NK-92 treated with Interleukin-12 subunit alpha and Interleukin-12 subunit beta, amount 100 ng/mL, for 24 hours (cell line): ENCODE measurements at regions not wholly inside any gene's neighbourhood (a gene's known extent, or its start where the extent isn't known, plus 50 kb on each side); places are given as distances from the start of the nearest gene placed in this dataset.
"Not testable (repeated sequence)": the region's sequence is repeated elsewhere in the genome, so short reads cannot be mapped to it uniquely, and the experiment has no call there.

Experiments used
- DNase-seq: peaks from one replicate; lab custom pipeline; 2025; lab: John Stamatoyannopoulos, UW

DNA sequence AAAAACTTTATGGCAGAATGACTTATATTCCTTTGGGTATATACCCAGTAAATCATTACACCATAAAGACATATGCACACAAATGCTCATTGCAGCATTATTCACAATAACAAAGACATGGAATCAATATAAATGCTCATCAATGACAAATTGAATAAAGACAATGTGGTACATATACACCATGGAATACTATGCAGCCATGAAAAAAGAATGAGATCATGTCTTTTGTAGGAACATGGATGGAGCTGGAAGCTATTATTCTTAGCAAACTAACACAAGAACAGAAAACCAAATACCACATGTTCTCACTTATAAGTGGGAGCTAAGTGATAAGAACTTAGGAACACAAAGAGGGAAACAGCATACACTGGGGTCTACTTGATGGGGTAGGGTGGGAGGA is 321.7 kb downstream of the ZNF674 start:
- not testable (repeated sequence) for DNase-seq

DNA sequence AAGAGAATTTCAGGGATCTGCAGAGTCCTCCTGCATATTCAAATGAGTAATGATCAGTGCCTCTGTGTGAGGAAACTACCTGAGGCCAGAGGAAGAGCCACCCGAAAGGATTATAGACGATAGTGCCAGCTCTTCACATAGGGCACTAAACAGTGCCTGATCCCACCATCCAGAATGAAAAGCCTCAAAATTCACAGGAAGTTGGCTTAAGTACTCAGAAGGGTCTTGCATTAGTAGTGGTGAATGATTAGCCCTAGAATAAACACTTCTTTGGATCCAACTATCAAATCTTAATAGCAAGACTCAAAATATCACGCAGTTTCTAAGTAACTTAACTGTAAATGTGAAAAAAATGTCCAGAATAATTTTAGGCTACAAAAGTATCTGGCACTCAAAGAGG is 324.4 kb downstream of the ZNF674 start:
- DNase-seq, result no peak

DNA sequence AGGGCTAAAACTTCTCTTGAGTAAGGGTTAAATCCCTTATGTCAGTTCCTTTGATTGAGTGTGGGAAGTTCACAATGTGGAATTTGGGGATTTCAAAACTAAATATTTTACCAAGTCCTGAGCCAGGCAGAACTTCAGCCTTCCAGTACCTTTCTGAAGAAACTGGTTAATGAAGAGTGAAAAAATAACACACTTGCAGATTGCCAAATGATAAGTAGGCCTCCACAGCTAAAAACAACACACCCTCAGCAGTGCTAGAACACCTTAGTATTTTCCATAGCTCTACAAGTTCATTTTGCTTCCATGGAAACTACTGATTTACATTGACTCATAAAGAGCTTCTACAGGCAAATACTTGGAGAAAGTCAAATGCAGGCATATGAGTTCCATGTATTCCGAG is 326.8 kb downstream of the ZNF674 start:
- no peak for DNase-seq

DNA sequence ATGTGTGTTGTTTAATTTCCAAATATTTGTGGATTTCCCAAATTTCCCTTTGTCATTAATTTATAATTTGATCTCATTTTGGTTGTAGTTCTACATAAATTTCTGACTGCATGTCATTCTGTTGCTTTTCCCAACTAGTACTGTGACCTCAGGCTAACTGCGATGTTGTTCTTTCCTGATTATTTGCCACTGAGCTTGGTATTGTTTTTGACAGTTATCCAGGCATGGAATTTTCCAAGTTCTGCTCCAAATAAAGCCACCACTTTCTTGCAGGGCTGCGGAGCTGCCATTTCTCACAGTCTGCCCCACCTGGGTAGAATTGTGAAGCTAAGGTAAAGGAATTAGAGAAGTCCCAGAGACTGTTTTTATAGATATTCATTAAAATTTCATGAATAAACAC is 328.8 kb downstream of the ZNF674 start:
- DNase-seq, result no peak

DNA sequence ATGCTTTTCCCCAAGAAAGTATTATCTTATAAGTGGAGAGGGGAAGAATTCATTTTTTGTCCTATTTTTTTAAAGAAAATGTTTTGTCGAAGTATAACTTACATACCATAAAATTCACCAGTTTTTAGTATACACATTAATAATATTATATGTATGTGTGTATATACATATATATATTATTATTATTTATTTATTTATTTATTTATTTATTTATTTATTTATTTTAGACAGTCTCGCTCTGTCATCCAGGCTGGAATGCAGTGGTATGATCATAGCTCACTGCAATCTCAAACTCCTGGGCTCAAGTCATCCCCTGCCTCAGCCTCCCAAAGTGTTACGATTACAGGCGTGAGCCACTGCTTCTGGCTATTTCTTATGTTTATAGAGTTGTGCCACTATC is 334.1 kb downstream of the ZNF674 start:
- DNase-seq, result no peak

DNA sequence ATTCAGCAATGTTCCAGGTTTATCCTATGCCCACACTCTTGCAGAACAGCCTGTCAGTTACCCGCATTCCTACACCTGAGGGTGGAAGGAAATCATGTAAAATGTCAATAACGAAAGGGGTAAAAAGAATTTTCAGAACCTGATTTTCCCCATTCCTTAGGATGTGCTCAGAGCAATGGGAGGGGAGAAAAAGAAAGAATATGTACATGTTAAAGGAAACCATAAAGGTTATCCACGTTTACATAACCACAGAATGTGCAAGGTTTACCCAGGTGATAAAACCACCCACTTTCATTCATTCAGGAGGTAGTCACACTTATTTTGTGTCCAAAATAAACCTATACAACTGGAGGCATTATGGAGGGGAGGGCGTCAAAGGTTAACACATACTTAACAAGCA is 335.5 kb downstream of the ZNF674 start:
- no peak for DNase-seq

DNA sequence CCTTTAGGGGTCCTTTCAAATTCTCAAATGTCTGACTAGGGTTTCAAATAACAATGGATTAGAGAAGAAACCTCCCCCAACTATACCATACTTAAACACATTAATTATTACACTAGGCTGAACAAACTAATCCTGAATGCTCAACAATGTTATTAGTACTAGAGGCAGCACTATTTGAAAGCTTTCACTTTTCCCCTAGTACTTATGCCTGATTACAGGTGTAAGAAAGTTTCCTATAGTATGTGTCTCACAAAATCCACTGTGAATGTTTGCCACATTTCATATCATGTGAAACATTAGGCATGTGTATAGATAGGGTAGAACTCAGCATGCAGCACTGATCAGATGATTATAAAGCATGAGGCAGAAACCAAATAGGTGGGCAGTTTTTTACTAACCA is 336.2 kb downstream of the ZNF674 start:
- DNase-seq, result no peak

DNA sequence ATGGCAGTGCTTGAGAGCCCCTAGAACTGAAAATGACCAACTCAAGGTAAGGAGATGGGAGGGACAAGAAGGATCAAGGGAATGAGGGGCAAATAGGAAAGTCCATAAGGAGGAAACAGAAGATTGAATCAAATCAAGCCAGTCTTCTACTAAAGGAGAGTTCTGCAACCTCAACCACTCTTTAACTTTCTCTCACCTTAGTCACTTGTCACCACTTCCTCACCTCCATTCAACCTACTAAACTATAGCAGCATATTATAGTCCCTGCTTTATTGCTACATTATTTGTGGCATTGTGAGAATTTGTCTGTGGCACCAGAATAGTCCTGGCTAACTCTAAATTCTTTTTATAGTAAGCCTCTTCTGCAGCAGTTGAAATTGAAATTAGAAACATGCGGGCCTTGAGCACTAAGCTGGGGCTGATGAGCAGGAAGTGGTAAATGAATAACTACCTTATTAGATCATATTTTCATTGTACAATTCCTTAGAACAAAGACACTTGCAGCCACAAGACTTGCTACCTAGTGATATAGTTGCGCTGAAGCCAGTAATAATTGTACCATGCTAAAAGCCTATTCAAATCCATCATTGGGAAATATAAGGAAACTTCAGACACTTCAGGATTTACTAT is 336.9 kb downstream of the ZNF674 start:
- DNase-seq, result no peak

DNA sequence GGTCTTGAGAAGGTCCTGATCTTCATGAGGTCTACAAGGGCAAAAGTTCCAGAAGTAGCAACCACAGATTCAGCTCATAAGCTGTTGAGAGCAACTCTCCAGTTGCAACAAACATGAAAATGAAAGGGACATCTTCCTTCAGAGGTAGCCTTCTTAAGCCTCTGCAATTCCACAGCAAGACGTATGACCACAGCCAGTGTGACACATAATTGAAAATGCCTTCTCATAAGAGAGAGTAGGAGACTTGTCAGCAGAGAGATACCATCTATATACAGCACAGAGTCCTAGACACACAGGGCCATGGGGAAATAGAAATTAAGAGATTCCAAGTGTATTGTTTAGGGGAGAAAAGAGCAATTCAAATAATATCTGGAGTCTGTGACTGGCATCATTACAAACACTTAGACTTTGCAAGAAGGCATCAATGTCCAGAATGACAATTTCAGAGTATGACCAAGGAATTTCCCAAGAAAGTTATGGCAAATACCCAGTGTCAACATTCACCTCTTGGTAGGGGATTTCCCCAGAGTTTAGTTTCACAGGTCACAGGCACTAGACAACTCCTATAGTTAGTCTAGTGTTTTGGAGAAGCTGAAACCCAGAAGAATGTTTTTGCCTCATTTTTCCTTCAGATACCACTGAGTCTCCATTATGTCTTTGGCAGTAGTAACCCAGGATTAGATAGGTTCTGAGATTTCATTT is 340.3 kb downstream of the ZNF674 start:
- no peak for DNase-seq

DNA sequence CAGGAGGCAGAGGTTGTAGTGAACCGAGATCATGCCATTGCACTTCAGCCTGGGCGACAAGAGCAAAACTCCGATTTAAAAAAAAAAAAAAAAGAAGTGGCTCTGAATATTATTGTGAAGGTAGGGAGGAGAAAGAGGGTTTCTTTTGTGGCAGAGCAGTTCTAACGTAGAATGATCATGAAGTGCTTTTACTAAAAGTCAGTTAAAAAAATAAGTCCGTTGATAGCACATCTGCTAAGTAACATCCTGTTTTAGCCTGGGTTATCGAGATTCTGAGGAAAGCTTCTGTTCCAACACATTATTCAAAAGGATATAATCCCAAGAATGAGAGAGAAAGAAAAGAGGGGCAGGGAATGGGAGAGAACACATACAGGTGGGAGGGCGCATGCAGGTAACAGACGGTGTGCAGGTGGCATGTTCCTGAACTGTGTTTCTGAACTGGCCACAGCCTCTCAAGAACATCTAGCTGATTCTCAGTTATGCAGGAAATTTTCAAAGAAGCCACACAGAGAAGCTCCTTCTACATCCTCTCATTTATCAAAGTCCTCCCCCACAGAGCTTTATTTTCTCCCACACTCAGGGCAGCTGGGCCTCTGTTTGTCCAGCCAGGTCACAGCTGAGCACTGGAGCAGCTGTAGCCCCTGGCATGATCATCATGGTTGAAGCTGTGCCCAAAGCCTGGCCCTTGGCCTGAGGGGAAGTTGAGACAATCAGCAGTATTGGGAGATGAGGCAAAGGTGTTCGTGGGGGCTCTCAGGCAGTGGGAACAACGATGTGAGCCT is 342.3 kb downstream of the ZNF674 start:
- no peak for DNase-seq

DNA sequence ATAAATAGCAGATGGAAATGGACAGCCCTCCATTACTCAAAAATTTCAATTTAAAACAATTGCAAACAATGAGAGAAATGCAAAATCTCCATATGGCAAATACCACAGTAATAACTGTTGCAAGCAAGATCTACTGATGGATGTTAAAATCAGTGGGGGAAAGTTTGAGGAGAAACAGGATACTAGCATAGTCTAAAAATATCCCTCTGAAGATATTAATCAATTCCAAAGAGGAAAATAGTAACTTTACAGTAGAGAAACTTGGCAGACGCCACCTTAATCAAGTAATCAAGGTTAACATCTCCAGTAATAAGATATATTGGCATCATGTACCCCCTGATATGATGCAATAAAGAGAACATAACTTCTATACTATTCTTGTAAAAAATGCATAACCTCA is 344.8 kb downstream of the ZNF674 start:
- no peak for DNase-seq

DNA sequence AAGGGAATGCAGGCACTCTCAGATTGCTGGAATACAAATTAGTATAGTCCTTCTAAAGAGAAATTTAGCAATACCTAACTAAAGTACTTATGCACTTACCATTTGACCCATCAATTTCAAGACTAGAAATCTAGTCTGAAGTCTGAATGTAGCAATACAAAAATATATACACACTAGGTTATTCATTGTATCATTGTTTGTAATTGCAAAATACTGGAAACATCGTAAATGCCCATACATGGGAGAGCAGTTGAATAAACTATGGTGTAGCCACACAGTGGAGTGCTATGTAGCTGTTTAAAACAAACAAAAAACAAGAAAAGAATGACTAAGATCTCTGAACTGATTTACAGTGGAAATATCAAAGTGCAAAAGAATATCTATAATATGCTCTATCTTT is 346.4 kb downstream of the ZNF674 start:
- no peak for DNase-seq

DNA sequence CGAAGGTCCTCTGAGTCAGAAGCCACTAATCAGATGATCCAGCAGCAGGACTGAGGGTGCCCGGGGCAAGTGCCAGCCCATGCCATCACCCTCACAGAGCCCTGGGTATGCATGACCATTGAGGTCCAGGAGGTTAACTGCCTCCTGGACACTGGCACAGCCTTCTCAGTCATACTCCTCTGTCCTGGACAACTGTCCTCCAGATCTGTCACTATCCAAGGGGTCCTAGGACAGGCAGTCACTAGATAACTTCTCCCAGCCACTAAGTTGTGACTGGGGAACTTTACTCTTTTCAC is 358.5 kb downstream of the ZNF674 start:
- DNase-seq, result not testable (repeated sequence)

DNA sequence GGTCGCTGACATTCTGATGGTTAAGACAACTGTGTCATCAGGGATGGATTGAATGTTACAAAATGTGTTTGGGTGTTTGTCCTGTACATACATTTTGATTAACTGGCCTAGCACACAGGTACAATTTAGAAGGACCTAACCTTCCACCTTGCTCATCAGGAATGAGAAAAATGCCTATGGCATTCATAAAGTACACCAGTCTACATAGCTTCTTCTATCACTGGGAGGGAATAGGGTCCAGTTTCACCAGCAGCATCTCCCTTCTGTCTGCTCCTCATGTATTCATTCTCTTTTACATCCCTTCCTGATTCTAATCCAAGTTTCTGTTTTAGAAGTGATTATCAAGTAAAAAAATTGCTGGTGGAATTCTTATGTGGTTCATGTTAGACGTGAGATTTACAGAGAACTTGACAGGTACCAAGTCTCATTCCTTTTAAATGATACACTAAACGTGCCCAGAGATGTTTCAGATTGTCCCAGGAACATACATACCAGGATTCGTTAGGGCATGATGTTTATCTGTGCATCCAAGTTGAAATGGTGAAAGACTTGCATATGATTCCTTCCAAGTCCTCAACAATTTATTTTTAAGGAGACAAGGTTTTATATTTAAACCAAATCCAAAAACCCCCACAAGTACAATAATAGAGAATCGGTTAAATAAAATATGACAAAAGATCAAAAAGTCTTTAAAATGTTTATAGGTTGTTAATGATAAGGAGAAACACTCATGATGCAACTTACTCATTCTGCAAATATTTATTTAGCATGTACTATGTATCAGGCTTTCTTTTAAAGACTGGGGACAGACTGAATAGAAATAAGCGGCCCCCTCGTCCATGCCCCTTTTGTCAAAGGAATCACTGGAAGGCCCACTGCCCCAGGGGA is 359.1 kb downstream of the ZNF674 start:
- no peak for DNase-seq

DNA sequence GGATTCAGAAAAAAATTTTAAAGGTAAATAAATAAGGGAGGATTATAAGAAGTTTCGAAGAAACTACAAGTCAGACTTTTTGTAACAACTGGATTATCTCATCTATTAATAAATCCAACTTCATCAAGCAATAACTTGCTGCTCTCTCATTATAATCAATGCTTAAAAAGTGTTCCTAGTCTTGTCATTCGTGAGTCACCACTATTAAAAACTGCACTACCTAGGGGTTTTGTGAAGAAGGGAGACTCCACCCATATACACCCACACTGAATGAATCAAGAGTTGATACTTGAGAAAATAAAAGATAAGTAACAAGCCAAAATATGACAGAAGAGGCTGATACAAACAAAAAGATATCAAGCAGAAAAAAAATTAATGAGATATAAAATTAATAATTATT is 360.5 kb downstream of the ZNF674 start:
- no peak for DNase-seq

DNA sequence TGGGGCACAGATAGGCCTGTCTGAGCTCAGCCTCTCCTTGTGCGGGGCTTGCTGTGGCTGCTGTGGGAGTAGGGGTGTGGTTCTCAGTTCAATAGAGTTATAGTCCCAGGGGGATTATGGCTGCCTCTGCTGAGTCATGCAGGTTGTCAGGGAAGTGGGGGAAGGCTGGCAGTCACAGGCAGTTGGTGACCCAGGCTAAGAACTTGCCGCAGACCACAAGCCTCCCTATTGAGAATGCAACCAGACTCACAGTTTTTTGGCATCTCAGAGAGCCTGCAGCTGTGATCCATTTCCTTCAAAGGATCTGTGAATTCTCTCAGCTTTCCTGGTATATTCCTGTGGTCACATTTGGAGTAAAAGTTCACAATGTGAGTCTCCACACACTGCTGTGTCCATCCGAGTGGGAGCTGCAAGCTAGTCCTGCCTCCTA is 364.9 kb downstream of the ZNF674 start:
- no peak for DNase-seq

DNA sequence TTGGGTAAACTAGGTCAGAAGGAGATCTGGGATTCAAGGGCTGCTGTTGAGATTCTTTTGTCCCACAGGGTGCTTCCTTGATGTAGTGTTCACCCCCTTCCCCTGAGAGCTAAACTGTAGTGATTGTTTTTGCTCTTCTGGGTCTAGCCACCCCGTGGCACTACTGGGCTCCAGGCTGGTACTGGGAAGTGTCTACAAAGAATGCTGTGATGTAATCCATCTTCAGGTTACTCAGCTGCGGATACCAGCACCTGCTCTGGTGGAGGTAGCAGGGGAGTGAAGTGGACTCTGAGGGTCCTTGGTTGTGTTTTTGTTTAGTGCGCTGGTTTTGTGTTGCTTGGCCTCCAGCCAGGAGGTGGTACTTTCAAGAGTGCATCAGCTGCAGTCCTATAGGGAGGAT is 365.5 kb downstream of the ZNF674 start:
- no peak for DNase-seq

DNA sequence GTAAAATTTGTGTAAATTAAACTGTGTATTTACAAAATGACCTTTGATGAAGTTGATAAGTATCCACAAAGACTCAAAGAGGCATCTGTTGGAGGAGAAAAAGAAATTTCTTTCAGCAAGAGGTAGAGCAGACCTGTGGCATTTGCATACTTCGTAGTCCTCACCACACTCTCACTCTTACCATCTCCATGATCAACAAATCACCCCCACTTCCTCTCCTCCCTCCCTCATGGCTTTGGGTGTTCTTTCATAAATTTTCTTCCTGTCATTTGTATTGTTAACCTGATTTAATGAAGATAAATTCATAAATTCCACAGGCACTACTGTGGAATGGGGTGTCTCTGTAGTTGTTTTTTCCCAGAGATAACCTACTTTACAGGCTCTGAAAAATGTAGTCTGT is 366.5 kb downstream of the ZNF674 start:
- DNase-seq, result no peak

DNA sequence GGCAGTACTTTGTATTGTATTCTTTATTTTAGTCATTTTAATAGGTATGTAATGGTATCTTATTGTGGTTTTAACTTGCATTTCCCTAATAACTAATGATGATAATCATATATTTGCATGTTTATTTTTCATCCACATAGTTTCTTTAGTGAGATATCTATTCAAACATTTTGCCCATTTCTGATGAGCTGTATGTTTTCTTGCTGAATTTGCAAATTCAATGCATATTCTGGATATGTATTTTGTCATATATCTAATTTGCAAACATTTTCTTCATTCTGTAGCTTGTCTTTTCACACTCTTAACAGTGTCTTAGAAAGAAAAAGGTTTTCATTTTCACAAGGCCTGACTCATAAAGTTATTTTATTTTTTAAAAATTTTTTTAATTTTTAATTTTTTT is 372.1 kb downstream of the ZNF674 start:
- no peak for DNase-seq

DNA sequence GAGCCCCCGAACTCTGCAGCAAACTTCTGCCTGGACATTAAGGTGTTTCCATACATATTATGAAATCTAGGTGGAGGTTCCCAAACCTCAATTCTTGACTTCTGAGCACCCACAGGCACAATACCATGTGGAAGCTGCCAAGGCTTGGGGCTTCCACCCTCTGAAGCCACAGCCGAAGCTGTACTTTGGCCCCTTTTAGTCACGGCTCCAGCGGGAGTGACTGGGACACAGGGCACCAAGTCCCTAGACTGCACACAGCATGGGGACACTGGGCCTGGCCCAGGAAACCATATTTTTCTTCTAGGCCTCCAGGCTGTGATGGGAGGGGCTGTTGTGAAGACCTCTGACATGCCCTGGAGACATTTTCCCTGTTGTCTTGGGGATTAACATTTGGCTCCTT is 373.8 kb downstream of the ZNF674 start:
- not testable (repeated sequence) for DNase-seq

DNA sequence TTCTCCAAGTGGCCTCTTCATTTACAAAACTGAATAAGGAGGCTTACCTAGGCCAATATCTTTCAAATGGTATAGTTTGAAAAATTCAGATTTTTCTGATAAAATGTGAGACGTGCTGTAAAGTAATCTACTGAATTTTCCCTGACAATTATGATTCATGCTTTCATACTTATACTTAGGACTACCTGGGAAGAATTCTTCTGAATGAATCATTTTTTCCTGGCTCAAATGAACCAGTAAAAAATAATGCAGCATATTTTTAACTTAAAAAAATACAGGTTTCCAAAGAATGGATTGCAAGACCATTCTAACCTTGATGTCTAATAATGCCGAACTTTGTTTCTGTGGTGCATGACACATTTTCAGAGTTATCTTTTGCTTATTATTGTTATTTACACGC is 375.4 kb downstream of the ZNF674 start:
- no peak for DNase-seq

DNA sequence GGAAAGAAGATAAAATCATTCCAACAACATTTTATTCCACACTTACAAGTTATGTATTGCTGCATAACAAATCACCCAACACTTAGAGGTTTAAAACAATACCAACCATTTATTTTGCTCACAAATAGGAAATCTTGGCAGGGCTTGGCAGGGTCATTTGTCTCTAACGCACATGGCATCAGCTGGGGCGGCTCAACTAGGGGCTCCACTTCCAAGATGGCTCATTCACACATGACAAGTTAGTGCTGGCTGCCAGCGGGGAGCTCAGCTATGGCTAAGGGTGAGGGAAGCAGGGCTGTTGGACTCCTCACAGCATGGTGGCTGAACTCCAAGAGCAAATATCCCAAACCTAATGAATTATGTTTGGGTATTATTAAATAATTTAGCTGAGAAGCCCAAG is 377.0 kb downstream of the ZNF674 start:
- DNase-seq, result no peak

DNA sequence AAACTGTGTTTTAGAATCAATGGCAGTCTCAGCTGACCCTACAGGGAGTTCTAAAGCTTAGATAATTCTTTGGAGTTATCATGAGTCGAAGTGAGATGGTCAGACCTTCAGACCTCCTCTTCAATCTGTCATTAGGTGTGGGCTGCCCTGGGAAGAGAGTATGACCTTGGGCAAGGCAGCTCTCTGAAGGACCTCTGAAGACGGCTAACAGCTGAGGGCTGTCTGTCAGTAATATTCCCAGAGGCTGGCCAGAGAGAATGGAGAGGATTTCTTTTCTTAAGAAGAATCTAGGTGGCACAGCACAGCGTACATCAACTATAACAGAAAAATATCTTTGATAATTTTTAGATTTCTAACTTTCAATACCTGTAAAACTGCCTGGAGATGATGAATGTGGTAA is 379.4 kb downstream of the ZNF674 start:
- DNase-seq, result no peak
